NCI-H82 (cell line): ENCODE measurements at regions not wholly inside any gene's neighbourhood (a gene's known extent, or its start where the extent isn't known, plus 50 kb on each side); places are given as distances from the start of the nearest gene placed in this dataset.
"Not testable (repeated sequence)": the region's sequence is repeated elsewhere in the genome, so short reads cannot be mapped to it uniquely, and the experiment has no call there.

Experiments used
- DNase-seq: peaks from one replicate; lab custom pipeline; 2025; lab: John Stamatoyannopoulos, UW

DNA sequence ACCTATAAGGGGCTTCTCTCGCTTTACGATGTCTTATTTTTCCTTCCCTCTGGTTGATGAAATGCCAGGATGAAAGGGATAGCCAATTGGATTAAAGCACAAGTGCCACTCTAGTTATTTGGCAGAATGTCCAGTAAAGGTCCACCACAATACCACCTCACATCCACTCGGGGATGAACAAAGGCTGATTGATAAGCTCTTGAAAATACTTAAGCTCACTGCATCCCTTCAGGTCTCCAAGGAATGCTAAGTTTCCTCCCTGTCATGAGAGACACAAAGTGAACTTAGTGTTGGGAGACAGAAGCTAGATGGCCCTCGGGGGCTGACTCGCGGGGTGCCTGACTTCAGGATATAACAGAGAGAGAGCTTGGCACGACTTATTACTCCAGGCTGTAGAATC, 185.9 kb upstream of the ZNF644 start:
- DNase-seq = not testable (repeated sequence)

DNA sequence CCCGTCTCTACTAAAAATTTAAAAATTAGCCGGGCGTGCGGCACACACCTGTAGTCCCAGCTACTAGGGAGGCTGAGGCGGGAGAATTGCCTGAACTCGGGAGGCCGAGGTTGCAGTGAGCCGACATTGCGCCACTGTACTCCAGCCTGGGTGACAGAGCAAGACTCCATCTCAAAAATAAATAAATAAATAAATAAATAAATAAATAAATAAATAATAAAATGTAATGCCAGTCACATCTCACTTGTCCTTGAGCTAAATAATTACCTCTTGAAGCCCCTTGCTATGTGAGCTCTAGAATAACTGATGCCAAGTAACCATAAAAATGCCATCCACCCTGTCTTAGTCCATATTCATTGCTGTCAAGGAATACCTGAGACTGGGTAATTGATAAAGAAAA, 182.3 kb upstream of the ZNF644 start:
- not testable (repeated sequence) for DNase-seq

DNA sequence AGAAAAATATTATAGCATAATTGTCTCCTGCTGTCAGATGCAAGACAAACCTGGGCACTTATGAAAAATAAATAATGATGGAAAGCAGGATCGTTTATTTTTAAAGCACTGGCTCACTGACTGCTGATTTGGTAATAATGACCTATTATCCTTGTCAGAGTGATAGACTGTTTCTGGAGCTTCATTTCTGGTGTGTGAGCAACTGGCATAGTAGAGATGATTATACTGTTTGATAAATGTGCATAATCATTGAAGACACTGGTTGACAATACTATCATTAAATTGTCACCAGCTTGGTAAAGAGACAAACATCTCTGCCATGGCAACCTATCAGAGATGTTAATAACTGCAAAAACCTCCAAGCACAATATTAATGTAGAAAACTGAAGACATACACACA, 179.9 kb upstream of the ZNF644 start:
- no peak for DNase-seq

GRCh38 chr1:91201176-91201575, 179.3 kb upstream of the ZNF644 start:
- no peak for DNase-seq

DNA sequence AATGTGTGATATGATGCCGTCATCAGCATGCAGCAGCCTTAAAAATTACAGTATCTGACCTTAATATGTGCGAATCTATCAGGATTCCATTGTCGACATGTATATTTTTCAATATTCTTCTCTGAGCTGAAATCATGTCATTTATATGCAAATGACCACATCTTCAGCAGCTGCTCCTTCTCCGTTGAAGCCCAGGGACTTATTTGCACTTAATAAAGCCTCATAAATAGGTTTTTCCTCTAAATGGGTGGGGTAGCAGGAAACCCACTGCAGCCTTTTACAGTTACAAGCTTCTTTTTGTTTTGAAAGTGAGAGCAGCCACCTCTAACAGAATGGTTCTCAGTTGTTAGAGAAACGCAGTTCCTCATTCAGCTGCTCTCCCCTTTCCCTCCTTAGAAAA, 178.8 kb upstream of the ZNF644 start:
- DNase-seq = no peak

DNA sequence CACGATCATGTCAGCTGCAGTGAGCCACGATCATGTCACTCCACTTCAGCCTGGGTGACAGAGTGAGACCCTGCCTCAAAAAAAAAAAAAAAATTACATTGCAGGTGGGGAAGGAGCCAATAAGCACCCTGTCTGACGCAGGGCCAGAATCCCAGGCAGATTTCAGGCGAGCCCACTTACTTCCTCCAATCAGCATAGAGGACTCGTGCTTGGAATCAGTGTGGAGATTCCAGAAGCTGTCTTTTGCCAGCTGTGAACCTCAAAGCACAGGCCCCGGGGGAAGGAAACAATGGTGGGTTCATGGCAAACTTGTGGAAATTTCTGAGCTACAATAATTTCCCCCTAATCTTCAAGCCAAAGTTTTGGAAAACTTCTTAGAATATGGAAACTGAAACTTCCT, 178.2 kb upstream of the ZNF644 start:
- no peak for DNase-seq

- DNase-seq = no peak
These were observed 169.2 kb upstream of the ZNF644 start for GRCh38 chr1:91190996-91191395.

DNA sequence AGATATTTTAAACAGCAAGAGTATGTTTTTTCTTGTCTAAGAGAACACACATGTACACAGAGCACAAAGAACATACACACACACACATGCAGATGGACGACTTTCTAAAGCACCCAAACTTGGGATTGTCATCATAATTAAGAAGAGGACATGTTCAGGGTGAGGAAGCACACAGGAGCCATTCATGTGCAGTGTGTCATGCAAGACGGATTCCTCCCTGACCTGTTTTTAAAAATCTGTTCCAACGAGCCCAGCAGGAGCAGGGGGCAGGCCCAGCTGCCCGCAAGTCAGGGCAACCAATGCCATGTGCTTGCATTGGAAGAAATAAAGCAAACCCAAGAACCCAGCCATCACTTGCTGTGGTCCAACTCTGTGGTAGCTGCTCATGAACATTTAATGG, 167.3 kb upstream of the ZNF644 start:
- DNase-seq = no peak

DNA sequence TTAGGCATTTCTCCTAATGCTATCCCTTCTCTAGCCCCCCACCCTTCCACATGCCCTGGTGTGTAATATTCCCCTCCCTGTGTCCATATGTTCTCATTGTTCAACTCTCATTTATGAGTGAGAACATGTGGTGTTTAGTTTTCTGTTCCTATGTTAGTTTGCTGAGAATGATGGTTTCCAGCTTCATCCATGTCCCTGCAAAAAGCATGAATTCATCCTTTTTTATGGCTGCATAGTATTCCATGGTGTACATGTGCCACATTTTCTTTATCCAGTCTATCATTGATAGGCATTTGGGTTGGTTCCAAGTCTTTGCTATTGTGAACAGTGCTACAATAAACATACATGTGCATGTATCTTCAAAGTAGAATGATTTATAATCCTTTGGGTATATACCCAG, 161.0 kb upstream of the ZNF644 start:
- not testable (repeated sequence) for DNase-seq

- DNase-seq = no peak
These were observed 154.4 kb upstream of the ZNF644 start for GRCh38 chr1:91176250-91176649.

DNA sequence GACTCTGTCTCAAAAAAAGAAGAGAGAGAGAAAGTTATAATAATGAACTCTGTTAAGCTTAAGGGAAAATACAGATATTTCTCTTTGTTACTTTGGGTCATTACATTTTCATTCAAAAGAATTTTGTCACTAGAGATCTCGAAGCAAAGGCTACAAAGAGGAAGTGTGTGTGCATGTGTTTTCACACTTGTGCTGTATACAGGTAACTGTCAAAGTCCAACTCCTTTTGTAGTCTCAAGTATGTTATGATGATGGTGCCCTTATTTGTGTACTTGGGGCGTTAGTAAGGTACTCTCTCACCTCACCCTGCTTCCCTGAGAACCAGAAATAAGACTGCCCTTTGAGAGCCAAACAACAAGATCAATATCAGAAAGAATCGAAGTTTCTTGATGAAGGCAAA, 152.9 kb upstream of the ZNF644 start:
- DNase-seq = no peak

DNA sequence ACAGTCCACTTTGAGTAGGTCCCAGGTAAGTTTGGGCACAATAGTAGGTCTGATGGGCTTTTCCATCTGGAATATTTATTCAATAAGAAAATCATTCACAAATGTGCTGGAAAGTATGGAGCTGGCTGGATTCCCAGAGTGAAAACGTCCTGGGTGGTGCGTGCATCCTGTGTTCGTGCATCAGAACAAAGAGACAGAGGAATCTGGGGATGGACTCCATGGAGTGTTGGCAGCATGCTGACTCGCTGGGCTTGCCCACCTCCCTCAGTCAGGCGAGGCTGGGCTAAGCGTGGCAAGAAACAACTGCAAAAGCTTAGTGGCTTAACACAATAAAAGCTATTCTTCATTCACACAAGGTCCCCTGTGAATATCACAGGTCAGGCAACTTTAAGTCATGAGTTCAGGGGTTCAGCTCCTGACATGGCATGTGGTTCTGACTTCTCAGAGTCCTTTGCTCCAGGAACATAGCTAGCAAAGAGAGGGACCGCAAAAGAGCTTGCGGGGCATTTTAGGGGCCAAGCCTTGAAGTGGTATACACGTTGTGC, 151.6 kb upstream of the ZNF644 start:
- no peak for DNase-seq

- DNase-seq = no peak
These were observed 150.7 kb upstream of the ZNF644 start for GRCh38 chr1:91172541-91172940.

DNA sequence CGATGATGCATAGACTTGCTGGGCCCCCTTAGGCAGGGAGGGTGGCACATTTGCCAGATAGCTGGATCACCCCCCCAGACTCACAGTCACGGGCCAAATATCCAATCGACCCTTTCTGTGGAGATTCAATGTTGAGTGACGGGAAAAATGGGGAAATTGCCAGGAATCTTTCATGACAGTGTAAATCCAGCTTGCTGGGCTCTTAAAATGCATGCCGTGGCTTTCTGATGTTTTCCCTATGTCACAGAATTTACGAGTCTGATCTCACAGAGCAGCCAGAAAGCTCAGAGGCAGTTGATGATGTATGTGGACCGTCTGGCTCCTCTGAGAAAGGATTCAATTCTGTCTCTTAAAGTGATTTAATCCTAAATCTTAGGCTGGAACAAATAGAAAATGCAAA, 150.1 kb upstream of the ZNF644 start:
- peak; percentile 72 for DNase-seq

- no peak for DNase-seq
These were observed 148.7 kb upstream of the ZNF644 start for GRCh38 chr1:91170571-91170970.

- DNase-seq = peak; percentile 88
These were observed 144.4 kb upstream of the ZNF644 start for GRCh38 chr1:91166106-91166712.

- DNase-seq = peak; percentile 93
These were observed 143.3 kb upstream of the ZNF644 start for GRCh38 chr1:91165033-91165654.

GRCh38 chr1:91162613-91163012, 140.8 kb upstream of the ZNF644 start:
- no peak for DNase-seq

GRCh38 chr1:91161749-91162148, 139.9 kb upstream of the ZNF644 start:
- no peak for DNase-seq

DNA sequence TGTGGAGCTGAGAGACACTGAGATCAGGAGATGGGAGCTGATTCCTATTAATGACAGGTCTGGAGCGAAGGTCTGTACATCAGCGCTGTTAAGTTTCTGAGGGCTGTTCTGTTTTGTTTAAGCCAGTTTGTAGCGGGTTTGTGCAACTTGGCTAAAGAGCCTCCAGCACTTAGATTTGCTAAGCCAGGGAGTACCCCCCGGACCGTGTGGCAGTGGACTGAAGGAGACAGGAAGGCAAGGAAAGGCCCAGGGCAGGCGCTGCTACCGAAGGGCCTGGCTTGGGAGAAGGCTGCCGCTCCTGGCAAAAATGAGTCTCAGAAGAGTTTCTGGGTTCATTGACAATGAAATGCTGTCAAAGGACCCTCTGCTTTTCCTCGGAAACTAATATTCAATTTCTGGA, 139.3 kb upstream of the ZNF644 start:
- no peak for DNase-seq

- DNase-seq = no peak
These were observed 138.7 kb upstream of the ZNF644 start for GRCh38 chr1:91160363-91161075.

GRCh38 chr1:91153341-91153740, 131.5 kb upstream of the ZNF644 start:
- no peak for DNase-seq

DNA sequence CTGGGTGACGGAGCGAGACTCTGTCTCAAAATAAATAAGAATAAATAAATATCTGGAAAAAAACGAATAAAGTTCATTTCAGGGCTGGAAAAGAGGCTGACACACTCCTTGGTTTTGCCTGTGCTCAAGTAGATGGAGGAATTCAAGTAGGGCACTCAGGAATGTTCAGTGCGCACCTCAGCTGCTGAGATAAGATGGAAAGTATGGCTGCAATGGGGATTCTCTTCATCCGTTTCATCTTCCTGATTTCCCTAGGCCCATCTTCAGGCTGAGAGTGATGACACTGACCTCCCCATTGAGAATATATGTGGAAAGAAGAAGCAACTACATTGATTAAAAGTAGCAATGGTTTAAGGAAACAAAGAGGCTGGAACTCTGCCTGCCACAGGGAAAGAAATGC, 130.5 kb upstream of the ZNF644 start:
- no peak for DNase-seq
